Astrocyte (in vitro differentiated cells and primary cell): ENCODE measurements at regions not wholly inside any gene's neighbourhood (a gene's known extent, or its start where the extent isn't known, plus 50 kb on each side); places are given as distances from the start of the nearest gene placed in this dataset.

ENCODE experiments used
- EZH2 ChIP-seq: IDR thresholded peaks from 2 replicates; pipeline ENCODE4 v1.6.1; 2012; ENCODE audit warnings: mild to moderate bottlenecking, low read length, inconsistent platforms; ENCODE audit not compliant: insufficient read depth
- TF ChIP-seq, protein P1 (sequence below): IDR thresholded peaks from 2 replicates; pipeline ENCODE4 v1.5.1; 2011; ENCODE audit warnings: low read depth, mild to moderate bottlenecking, inconsistent platforms, low read length, moderate library complexity; ENCODE audit not compliant: insufficient read depth

DNA sequence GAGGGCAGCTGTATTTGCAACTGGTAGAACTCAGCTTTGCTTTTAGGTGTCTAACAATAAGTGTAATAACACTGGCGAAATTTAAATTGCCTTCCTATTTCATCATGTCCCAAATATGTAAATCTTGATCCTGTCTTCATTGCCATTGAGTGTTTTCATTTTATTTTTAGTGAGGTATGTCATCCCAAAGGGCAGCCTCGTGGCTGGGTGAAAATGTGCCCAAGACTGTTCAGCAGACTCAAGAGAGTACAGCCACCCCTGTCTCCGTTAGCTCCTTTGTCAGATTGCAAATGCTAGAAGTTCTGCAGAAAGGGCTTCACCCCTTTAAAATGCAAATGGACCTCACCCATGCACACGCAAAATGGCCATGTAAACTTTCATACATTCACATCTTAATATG lies 278.8 kb downstream of the RND3 start:
- TF ChIP-seq EZH2: no peak
- TF ChIP-seq, protein P1, sequence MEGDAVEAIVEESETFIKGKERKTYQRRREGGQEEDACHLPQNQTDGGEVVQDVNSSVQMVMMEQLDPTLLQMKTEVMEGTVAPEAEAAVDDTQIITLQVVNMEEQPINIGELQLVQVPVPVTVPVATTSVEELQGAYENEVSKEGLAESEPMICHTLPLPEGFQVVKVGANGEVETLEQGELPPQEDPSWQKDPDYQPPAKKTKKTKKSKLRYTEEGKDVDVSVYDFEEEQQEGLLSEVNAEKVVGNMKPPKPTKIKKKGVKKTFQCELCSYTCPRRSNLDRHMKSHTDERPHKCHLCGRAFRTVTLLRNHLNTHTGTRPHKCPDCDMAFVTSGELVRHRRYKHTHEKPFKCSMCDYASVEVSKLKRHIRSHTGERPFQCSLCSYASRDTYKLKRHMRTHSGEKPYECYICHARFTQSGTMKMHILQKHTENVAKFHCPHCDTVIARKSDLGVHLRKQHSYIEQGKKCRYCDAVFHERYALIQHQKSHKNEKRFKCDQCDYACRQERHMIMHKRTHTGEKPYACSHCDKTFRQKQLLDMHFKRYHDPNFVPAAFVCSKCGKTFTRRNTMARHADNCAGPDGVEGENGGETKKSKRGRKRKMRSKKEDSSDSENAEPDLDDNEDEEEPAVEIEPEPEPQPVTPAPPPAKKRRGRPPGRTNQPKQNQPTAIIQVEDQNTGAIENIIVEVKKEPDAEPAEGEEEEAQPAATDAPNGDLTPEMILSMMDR: no peak
